Hindlimb muscle (tissue), 1 donor: ENCODE measurements at regions not wholly inside any gene's neighbourhood (a gene's known extent, or its start where the extent isn't known, plus 50 kb on each side); places are given as distances from the start of the nearest gene placed in this dataset.

Source experiments
- DNase-seq: peaks from one replicate; pipeline ENCODE4 v3.0.0-alpha.2; 2013

DNA sequence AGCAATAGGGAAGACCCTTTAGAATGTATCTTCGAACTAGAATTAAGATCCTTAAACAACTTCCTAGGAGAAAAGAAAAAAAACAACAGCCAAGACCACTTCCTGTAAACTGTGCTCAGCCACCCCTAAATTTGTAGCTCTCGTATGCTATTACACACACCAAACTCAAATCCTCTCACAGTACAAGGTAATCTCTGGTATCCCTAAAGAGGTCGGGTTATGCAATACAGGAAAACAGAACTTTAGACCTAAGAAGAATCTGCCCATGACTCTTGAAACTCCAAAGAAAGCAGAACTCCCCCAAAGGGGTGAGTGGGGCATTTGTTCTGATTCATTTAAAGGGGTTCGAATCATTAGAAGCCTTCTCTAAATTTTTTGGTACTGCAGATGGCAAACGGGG is 170.9 kb upstream of the CASK start:
- no peak for DNase-seq

DNA sequence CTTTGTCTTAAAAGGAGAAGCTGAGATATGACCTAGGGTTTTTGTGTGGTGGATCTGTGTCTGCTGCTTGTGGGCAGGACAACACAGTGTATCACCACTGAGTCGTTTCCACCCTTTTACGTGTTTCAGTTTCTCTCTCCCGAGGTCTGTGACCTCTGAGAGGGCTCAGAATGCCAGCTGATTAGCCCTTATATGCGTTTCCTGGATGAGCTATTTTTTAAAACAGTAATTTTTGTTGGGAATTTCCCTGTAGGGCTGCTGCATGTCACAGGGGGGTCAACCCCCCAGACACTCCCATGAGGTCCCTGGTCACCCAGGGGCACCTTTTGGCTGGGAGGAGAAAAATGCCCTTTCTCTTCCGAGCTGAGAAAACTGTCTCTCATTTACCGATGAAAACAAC is 170.4 kb upstream of the CASK start:
- no peak for DNase-seq

DNA sequence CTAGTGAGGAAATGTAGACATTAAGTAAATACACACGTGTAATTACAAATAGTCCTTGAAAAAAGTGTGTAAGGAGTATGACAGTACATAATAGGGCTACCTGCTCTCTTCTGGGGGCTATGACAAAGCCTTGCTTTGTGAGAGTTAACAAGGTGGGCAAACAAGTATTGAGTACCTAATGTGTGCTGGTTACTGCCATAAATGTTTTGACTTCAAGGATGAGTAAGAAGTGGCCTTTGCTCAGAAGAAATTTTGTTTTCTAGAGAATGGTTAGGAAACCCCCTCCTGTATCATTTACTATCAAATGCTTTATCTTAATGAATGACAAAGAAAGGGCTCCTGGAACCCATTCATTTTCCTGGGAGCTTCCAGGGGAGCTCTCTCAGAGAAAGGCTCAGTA is 167.0 kb upstream of the CASK start:
- DNase-seq = no peak

DNA sequence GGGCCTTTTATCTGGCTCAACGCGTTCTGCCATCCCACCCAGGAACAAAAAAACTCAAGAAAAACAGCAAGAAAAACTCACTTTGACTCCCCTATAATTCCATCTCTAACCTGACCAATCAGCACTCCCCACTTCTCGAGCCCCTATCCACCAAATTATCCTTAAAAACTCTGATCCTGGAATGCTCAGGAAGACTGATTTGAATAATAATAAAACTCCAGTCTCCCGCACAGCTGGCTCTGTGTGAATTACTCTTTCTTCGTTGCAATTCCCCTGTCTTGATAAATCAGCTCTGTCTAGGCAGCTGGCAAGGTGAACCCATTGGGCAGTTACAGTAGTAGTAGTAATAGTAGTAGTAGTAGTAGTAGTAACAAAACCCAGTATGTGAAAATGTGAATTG is 165.7 kb upstream of the CASK start:
- DNase-seq = no peak

DNA sequence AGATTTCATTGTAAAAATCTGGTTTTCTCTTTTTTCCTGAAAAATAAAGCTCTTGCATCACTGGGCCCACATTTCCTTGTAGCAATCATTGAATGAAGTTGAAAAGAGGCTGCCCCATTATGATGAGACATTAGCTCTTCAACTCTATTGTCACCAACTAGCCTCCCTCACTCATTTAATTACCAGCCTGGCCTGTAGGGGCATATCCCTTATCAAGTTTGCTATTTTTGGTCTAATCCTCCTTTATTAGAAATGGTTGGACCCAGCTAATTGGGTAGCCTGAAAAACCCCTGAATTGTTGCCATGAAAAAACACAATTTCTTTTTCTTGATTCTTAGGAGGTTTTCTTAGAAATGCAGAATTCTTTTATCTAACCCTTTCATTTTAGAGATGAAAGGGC is 164.6 kb upstream of the CASK start:
- DNase-seq = no peak

DNA sequence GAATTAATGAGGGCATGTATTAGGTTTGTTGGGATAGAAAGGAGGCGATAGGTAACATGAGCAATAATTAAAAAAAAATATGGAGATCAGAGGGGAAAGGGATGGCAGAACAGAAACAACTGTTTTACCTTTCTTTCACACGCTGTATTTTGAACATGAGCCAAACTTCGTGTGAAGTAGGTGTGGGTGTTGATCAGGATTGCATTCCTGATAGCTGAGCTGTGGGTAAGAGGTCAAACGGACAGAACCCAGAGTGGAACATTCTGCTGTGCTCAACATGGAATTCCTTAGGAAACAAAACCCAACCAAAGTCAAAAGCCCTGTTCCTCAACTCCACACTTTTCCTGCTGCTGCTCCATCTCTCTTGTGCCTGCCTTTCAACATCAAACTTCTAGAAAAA is 162.5 kb upstream of the CASK start:
- DNase-seq = no peak

DNA sequence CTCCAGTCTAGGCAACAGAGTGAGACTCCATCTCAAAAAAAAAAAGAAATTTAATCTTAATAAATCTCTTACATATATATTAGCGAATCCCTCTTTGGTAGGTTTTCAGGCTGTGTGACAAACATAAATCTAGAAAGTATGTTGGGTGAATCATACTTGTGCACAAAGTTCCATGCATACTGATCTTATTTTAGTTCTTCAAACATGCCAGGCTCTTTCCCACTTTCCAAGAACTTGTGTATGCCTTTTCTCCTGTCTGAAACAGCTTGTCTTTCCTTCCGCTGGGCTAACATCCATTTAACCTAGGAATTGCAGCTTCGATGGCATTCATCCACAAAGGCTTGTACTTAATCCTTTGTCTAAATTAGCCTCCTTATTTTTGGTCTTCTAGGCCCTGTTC is 156.6 kb upstream of the CASK start:
- no peak for DNase-seq

DNA sequence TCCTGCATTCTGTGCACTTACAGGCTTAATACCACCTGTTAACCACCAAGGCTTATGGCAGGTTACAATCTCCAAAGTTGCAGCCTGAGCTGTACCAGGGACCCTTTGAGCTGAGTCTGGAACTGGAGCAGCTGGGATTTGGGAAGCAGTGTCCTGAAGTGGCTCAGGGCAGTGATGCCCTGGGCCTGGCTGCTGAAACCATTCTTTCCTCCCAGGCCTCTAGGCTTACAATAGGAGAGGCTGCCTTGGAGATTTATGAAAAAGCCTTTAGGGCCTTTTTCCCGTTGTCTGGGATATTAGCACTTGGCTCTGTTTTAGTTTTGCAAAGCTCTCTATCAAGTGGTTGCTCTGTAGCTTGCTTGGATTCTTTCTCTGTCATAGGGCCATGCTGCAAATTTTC is 154.3 kb upstream of the CASK start:
- DNase-seq = no peak

DNA sequence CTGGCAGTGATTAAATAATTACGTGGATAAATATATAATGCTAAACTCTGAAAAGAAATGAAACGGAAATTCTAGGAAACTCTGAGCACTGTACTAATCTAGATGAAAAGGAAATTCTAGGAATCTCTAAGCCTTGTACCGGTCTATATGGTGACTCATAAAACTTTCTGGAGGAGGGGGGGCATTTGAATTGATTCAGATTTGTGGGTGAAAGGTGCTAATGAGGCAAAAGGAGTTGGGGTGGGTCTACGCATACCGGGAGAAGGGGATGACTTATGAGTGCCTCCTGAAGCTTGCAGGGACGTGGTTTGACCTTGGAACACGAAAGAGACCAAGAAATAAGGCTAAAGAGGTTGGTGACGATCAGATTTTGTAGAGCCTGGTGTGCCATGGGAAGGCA is 151.7 kb upstream of the CASK start:
- no peak for DNase-seq

DNA sequence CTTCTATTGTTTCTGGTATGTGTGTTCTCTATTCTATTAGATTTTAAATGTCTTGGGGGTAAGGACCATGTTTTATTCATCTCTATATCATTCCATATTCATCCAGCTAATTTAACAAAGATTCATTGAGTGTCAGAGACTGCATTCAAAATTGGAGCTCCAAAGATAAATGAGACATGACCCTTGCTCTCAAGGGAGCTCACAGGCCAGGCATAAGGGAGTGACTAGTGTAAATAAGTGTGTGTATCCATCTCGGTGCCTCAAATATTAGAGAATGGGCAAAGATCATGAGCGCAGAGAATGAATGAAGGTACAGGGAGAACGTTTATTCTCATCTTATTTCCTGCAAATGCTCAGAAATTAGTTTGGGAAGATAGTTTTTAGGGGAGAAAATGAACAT is 150.1 kb upstream of the CASK start:
- DNase-seq = no peak

DNA sequence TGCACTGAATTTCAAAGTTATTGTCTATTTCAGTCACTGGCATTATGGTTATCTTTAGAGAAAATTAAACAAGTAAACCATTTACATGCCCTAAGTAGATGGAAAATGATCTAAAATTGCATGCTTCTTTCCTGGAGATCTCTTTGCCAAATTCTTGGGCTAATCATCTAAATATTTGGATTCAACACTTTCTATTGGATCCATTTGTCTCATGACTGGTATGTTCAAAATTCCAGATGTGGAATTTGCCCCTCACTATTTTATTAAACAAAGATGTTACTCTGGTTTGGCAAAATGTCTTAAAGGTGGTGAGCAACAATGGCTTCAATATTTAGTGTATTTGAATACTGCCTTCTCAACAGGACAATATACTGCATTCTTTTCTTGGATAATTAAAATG is 147.5 kb upstream of the CASK start:
- DNase-seq = no peak

DNA sequence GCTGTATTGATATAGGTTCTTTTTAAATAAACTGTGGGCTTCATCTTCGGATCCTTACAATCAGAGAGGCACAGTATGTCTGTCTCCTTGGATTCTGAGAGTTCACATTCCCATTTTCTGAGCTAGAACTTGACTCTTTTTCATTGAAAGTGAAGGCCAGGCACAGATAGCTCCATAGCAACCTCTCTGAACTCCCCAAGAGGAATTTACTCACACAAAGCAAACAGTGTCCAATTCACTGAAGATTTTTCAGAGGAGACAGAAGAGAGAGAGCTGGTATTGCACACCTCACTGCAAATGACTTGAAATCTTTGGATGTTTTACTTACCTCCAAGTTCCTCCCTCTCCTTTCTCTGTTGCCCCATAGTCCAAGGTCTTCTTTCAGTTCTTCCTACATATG is 130.9 kb upstream of the CASK start:
- no peak for DNase-seq

DNA sequence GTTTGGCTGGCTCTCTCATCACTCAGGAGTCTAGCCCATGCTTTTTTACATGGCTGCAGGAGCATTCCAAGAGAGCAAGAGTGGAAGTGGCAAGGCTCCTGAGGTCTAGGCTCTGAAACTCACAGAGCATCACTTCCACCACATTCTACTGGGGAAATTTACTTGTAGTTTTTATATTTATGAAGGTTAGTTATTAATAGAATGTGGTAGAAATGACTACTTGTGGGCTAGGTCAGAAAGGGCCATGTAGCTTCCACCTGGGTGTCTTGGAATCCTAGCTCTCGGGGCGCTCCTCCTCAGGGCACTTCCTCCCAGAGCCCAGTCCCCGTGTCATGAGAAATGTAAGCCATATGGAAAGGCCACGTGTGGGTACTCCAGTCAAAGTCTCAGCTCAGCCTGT is 127.0 kb upstream of the CASK start:
- DNase-seq = no peak

DNA sequence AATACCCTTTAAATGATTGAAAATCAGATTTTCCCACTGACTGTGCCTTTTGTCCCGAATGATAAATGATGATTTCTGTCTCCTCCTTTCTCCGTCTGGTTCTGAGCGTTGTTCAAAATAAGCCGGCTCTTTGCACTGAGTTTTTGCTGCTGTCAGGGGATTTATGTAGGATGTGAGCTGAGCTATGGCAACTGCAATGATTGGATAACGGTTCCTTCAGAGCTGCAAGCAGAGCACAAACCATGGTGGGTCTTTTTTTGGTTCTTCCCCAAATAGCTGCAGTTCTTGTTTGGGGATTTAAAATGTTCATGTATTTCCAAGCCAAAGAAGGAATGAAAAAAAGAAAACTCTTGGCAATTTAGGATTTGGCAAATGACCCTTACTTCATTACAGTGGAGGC is 124.5 kb upstream of the CASK start:
- no peak for DNase-seq

DNA sequence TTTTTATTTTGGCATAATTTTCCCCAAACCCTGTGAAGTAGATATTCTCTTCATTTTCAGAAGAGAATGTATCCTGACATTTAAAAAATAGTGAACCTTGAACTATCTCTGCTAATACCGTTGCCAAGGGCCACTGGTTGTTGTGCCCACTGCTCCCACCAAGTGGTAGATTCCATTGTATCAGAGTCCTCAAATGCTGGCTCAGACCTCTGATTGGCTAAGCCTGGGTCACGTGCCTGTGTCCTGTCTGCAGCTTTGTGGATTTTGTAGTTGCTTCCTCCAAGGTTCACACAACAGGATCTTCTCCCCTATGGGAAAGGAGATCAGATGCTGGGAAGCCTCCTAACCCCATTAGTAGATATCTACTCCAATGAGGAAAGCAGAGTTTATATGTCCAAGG is 104.8 kb upstream of the CASK start:
- no peak for DNase-seq

DNA sequence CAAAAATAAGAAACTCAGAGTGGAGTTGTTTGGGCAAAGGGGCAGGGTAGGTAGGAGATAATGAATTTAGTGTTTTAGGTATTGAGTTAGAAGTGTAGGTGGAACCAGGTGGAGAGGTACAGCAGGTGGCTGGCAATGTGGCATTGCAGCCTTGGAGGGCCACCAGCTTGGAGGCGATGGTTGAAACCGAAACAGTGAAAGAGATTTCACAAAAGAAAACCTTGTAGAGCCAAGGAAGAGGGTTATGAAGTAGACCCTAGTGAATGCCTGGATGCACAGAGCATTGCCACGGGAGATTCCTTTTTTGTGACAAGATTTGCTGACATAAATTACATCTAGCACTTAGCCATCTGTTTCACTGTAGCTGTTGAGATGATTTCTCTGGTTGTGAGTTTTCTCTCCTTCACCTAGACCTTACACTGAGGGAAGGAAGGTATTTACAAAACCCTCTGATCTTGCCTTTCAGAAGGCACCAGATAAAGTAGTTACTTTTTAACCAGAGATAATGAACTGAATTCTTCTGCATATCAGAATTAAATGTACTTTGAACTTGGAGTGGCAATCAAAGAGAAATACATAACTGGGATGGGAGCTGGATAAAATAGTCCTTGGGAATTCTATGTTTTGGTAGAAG is 104.1 kb upstream of the CASK start:
- DNase-seq = no peak

DNA sequence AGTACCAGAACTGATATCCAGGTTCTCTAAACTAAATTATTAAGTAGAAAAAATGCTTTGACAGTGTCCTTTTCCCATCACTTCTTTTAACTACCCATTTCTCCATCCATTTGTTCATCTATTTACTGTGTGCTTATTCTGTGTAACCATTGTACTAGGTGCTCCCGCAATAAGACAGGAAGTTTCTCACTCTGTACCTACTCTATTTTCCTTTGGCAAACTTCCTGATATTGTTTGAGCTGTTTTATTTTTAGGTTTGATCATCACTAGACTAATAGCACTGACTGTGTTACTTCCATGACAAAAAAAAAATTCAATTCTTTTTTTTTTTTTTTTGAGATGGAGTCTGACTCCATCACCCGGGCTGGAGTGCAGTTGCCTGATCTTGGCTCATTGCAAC is 102.5 kb upstream of the CASK start:
- no peak for DNase-seq

DNA sequence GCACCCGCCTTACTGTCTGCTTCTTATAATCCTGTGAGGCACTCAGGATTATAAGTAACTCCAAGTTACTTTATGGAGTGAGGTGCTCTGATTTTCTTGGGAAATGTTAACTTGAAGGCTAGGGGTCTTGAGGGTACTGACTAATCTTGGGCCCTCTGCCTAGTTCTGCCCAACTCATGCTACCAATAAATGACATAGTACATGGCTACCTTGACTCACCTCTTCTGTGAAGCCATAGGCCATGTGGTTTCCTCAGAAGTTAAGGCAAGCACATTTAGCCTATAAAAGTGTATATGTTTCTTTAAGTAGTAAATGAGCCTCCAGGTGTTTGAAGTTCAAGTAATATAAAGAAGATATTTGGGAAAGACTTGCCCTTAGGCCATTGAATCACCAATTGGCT is 99.8 kb upstream of the CASK start:
- DNase-seq = no peak

DNA sequence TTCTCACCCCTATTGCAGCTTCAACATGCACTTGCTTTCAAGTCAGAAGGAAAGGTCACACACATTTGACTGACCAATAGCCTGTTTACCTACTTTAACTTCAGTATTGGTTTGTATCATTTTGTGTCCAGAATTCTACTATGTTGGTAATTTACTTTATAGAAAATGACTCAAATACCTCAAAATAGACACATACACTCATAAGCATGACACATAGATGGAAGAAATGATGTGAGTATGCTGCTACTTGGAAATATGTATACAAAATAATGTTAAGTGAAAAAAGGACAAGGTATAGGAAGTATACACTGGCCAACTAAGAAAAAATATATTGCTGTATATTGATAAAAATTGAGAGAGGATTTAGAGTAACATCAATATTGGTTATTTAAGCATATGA is 98.8 kb upstream of the CASK start:
- DNase-seq = no peak

DNA sequence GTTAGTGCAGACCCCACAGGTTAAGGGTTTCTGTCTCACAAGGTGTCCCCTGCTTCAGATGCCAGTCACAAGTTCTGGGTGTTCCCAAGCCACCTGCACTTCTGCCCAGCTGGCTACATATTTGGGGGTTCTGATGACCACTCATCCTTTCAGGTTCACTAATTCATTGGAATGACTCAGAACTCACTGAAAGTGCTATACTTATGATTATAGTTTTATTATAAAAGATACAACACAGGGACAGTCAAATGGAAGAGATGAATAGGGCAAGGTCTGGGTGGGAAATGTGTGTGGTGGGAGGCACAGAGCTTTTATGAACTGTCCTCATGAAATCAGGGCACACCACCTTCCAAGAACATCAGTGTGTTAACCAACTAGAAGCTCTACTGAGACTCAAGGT is 97.7 kb upstream of the CASK start:
- DNase-seq = no peak

DNA sequence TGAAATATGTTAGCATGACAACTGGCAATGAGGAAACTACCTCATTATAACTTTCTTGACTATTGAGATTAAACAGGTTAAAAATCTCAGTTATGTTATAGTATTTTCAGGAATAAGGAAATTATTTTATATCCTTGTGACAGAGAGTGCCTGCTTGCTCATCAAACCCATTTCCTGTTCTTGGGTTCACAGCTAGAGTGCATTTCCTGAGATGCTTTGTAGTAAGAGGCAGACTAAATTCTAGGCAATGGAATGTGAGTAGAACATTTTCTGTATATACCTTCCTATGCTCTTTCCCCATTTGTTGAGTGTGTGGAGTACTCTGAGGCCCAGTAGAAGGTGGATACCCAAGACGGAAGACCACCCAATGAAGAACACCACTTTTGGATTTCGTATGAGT is 96.9 kb upstream of the CASK start:
- no peak for DNase-seq

DNA sequence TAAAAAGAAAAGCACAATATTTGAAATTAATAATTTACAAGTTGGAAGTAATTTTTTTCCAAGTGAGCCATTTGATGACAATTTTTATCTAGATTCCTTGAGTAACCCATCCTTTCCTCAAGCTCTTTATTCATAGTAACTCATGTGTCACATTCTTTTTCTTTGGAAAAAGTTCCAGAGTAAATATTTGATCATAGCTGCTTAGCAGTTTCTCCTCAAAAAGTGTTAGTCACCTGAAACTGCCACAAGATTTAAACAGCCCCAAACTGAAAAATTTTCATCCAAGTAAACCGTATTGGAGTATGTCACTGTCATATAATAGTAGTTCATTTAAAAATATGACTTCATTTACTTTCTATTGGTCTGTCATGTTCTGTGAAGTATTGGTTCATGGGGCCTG is 94.6 kb upstream of the CASK start:
- no peak for DNase-seq

DNA sequence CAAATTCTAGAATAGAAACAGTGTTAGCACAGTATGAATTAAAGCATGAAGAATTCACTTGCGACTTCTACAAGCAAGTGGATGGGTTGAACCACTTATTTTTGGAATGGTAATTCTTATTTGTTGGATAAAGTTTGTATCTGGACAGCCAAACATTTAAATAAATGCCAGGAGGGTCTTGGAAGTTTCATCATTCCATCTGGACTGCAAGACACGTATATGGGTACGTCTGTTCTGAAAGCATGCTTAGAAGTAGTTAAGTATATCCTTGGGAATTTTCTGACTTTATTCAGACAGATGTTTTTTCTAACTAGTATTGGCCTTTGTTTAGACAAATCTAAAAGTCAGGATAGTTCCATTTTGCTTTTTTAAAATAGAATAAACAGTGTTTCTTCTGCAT is 77.5 kb upstream of the CASK start:
- no peak for DNase-seq

DNA sequence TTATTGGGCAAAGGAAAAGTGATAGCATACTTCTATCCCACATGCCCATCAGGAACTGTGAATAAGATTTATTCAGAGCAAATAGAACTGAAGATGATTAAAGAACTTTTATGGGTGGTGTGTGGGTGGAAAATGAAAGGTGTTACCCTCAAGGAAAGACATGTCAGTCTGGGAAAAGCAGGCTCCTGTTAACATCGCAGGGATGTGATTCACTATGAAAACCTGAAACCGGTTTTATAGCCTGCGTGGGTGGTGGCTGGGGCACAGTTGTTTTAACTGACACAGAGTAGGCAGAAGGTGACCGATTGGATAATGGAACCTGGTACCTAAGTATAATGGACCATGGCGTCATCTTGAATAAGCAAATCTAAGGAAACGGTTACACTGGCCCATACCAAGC is 61.3 kb upstream of the CASK start:
- DNase-seq = no peak

DNA sequence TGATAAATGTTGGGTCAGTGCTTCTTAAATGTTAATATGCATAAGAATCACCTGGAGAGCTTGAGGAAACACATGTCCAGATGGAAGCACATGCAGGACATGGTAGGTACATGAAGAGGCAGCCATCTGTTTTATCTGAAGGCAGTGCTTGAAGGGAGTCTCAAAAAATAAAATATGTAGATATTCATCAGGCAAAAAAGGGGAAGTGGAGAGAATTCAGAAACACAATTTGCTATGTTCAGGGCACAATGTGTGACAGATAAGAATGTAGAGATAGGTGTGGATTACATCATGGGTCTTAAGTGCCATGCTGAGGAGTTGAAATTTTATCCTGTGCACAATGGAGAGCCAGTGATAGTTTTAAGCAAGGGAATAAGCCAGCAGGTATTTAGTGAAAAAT is 59.6 kb upstream of the CASK start:
- DNase-seq = no peak

DNA sequence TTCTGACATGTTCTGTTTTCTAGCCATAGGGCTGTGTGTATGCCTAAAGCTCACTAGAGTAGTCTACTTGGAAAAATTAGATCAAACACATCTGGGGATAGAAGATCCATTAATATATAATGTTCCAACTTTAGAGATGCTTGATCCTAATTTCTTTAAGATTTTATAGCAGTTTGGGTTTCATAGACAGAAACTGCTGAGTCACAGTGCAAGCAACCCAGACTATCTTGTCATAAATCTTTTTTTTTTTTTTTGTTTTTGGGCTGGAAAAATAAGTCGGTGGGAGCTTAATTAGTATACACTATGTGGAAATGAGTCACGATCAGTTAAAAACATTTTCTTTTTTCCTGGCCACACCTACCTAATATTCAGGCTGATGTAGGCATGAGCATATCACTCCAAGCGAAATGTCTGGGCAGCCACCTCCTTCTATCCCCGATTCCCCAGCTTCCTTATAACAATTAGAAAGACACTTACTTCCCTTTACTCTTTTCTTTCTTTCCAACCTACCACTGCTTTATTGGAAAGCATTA is 58.2 kb upstream of the CASK start:
- no peak for DNase-seq
